ENCODE measurements at regions not wholly inside any gene's neighbourhood (a gene's known extent, or its start where the extent isn't known, plus 50 kb on each side); places are given as distances from the start of the nearest gene placed in this dataset.

DNA sequence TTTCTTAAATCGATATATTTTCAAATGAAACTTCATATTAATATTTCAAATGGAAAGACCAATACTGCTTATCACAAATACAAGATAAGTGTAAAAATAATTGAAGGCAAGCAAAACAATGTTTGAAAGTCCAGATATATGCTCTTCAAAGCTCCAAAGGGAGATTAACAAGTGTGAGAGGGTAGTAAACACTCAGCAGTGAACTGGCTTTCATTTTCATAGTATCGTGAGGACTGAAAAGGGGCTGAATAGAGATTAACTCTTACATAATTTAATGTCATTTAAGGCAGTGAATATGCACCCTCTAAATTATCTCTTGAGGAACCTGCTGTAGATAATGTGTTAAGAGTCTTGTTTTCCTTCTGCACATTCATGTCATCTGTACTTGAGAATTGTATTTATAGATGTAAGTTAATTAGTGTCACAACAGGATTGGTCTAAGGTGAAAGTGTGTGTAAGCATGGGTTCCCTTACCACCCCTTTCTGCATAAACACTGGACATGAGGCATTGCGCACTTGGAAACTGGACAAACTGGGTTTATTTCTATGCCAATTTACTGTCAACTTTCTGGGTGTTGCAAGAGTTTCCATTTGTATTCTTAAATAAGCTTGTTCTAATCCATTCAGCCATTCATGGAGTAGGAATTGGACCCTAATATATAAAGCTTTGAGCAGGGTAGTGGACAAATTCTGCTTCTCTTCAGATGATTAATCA lies 76.7 kb upstream of the SESTD1 start:
- H3K4me1 ChIP-seq (replicated peaks), result no peaks in the 10 kb centered on the region
- no peak overlapping the region for H3K27ac ChIP-seq
- WGBS, result 64% methylated on average over 3 of the region's 3 CpGs
- intact Hi-C loops (cut with DNase I), result no loop called here
- H3K9me3 ChIP-seq, result no peaks in the 10 kb centered on the region
- DNase-seq (ENCODE audit: low spot score), result no peak
- H3K36me3 ChIP-seq, result no peaks in the 10 kb centered on the region
- no peak overlapping the region for H3K4me3 ChIP-seq
- TF ChIP-seq POLR2AphosphoS5 (IDR thresholded peaks at IDR 0.05) (no peak), POLR2A (IDR thresholded peaks at IDR 0.05) (no peak)
- TF ChIP-seq, protein P1, sequence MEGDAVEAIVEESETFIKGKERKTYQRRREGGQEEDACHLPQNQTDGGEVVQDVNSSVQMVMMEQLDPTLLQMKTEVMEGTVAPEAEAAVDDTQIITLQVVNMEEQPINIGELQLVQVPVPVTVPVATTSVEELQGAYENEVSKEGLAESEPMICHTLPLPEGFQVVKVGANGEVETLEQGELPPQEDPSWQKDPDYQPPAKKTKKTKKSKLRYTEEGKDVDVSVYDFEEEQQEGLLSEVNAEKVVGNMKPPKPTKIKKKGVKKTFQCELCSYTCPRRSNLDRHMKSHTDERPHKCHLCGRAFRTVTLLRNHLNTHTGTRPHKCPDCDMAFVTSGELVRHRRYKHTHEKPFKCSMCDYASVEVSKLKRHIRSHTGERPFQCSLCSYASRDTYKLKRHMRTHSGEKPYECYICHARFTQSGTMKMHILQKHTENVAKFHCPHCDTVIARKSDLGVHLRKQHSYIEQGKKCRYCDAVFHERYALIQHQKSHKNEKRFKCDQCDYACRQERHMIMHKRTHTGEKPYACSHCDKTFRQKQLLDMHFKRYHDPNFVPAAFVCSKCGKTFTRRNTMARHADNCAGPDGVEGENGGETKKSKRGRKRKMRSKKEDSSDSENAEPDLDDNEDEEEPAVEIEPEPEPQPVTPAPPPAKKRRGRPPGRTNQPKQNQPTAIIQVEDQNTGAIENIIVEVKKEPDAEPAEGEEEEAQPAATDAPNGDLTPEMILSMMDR (IDR thresholded peaks at IDR 0.05), result no peak
- H3K27me3 ChIP-seq (replicated peaks; ENCODE audit: insufficient read depth), result no peaks in the 10 kb centered on the region

DNA sequence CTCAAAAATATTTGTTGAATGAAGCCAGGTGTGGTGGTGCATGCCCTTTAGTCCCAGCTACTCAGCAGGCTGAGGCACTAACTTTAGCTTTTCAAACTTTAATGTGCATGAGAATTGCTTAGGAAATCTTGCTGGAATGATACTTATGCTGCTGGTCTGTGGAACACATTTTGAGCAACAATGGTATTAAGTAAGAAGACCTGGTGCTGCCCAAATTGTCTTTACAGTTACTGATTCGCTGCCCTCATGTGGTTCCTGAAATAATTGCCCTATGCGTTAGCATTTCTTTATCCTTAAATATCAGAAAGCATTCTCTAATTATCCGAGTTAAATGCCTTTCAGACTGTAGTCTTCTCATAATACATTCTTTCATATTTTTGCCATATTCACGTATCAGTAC lies 76.0 kb upstream of the SESTD1 start:
- Histone ChIP-seq H3K27me3 (replicated peaks; ENCODE audit: insufficient read depth) (no peaks in the 10 kb centered on the region), H3K4me1 (replicated peaks) (no peaks in the 10 kb centered on the region), H3K36me3 (no peaks in the 10 kb centered on the region), H3K4me3 (no peak overlapping the region), H3K9me3 (no peaks in the 10 kb centered on the region), H3K27ac (no peak overlapping the region)
- TF ChIP-seq, protein P1 (IDR thresholded peaks at IDR 0.05), result peak in 2 of 4 experiments; percentile 20 to 48
- TF ChIP-seq POLR2A (IDR thresholded peaks at IDR 0.05), result no peak
- WGBS, result 66% methylated on average over 4 of the region's 4 CpGs
- intact Hi-C loops (cut with DNase I), result no loop called here
- no peak for DNase-seq (ENCODE audit: low spot score)

DNA sequence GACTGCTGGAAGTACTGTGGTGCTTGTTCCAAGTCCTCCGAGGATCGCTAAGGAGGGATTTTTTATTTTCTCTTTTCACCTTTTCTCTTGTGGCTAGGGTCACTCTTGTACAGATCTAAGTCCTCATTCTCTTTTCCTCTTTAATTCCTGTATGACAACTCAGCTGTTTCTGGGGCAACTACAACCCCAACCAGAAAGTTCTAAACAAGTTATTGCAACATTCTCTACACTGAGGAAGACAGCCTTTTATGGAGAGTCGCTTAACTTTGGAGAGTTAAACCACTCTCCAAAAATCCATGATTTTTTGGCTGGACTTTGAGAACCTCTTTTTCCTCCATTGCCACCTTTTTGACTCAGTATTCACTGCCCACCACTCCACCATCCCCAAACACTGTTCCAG lies 74.0 kb upstream of the SESTD1 start:
- intact Hi-C loops (cut with DNase I), result no loop called here
- H3K27ac ChIP-seq, result no peak overlapping the region
- 93% methylated on average over 3 of the region's 3 CpGs for WGBS

DNA sequence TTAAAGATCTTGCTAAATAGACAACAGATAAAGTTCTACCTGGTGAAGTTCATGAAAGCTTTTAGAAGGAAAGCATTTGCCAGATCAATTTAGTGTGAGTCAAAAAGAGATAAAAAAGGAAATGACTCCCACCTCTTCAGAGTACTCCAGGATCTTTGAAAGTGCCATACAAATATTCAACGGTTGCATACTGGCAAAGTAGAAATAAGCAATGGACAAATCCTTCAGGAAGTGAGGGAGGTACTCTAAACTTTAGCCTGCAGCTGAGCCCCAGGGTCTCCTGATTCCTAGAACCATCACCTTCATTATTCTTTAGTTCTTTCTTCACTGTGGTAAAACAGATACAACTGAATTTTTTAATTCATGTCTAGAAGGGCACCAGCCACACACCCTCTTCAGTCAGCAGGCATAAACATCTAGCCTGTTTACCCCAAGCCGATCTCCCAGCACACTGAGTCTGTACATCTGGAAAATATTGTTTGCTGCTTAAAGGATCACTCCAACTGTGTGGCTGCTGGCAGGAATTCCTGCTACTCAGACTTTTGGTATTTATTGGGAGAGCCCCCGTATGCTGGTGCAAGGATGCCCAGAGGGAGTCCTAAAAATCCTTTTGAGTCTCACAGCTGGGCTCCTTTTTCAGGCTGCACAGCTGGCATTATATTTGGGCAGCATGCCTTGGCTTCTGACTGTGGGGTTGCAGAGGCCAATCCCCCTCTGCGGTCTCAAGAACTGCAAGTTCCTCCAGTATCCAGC lies 72.3 kb upstream of the SESTD1 start:
- WGBS, result 45% methylated on average over 4 of the region's 4 CpGs
- no peak for DNase-seq (ENCODE audit: low spot score)
- Histone ChIP-seq H3K27me3 (replicated peaks; ENCODE audit: insufficient read depth) (no peaks in the 10 kb centered on the region), H3K36me3 (no peaks in the 10 kb centered on the region), H3K4me1 (replicated peaks) (no peaks in the 10 kb centered on the region), H3K27ac (no peak overlapping the region), H3K4me3 (no peak overlapping the region), H3K9me3 (no peaks in the 10 kb centered on the region)
- TF ChIP-seq POLR2A (IDR thresholded peaks at IDR 0.05), result no peak
- TF ChIP-seq, protein P1 (IDR thresholded peaks at IDR 0.05), result no peak
- no peak for TF ChIP-seq POLR2AphosphoS5 (IDR thresholded peaks at IDR 0.05)
- intact Hi-C loops (cut with DNase I), result no loop called here

More for the DNA sequence above, 74.0 kb upstream of the SESTD1 start:
- DNase-seq (ENCODE audit: low spot score), result no peak
- Histone ChIP-seq H3K9me3 (no peaks in the 10 kb centered on the region), H3K27me3 (replicated peaks; ENCODE audit: insufficient read depth) (no peaks in the 10 kb centered on the region), H3K36me3 (no peaks in the 10 kb centered on the region), H3K4me1 (replicated peaks) (no peaks in the 10 kb centered on the region), H3K4me3 (no peak overlapping the region)
- TF ChIP-seq POLR2A (IDR thresholded peaks at IDR 0.05), result no peak
- TF ChIP-seq, protein P1 (IDR thresholded peaks at IDR 0.05), result no peak
- TF ChIP-seq POLR2AphosphoS5 (IDR thresholded peaks at IDR 0.05), result no peak

DNA sequence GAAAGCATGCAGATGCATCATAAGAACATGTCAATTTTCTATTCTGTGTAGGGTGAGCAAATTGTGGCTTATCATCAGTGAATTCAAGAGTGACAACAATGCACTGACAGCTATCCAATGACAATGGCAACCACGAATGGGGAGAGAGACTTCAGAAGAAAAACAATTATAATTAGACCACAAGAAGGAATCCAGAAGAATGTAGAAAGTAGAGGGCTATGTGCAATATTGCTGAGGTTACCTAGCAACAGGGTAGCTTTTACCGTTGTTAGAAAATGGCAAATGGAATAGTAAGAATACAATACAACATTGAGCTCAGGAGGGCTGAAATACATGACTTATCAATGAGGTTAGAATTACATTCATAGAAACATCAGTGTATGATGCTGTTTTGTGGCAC lies 71.1 kb upstream of the SESTD1 start:
- H3K27me3 ChIP-seq (replicated peaks; ENCODE audit: insufficient read depth), result no peaks in the 10 kb centered on the region
- no peaks in the 10 kb centered on the region for H3K36me3 ChIP-seq
- no peak overlapping the region for H3K4me3 ChIP-seq
- no peaks in the 10 kb centered on the region for H3K4me1 ChIP-seq (replicated peaks)
- no peak for DNase-seq (ENCODE audit: low spot score)
- no peaks in the 10 kb centered on the region for H3K9me3 ChIP-seq
- TF ChIP-seq POLR2A (IDR thresholded peaks at IDR 0.05), result no peak
- intact Hi-C loops (cut with DNase I), result no loop called here
- 59% methylated on average over 2 of the region's 2 CpGs for WGBS
- H3K27ac ChIP-seq, result no peak overlapping the region

All from prostate gland (tissue), 2 donors.